Subcutaneous abdominal adipose tissue (tissue), 5 donors: ENCODE measurements at regions not wholly inside any gene's neighbourhood (a gene's known extent, or its start where the extent isn't known, plus 50 kb on each side); places are given as distances from the start of the nearest gene placed in this dataset.

ENCODE experiments used
- H3K27ac ChIP-seq: one replicate; pipeline ENCODE4 v1.7.0; 2013; ENCODE audit warnings: low read depth, mild to moderate bottlenecking, inconsistent platforms, low read length, moderate library complexity
- H3K27me3 ChIP-seq, 5 donors: one replicate each; pipeline ENCODE4 v1.7.0; 2013; ENCODE audit warnings: low read length in 5 of 5, inconsistent platforms in 1 of 5; ENCODE audit not compliant: control insufficient read depth in 5 of 5, insufficient read depth in 4 of 5
- H3K36me3 ChIP-seq, 5 donors: one replicate each; pipeline ENCODE4 v1.7.0; 2013; ENCODE audit warnings: low read length in 5 of 5; ENCODE audit not compliant: control insufficient read depth in 5 of 5, insufficient read depth in 5 of 5
- H3K4me1 ChIP-seq, 5 donors: one replicate each; pipeline ENCODE4 v1.7.0; 2013; ENCODE audit warnings: low read length in 5 of 5, mild to moderate bottlenecking in 3 of 5, moderate library complexity in 1 of 5; ENCODE audit not compliant: control insufficient read depth in 5 of 5, insufficient read depth in 5 of 5
- H3K4me3 ChIP-seq, 5 donors: one replicate each; pipeline ENCODE4 v1.7.0; 2013; ENCODE audit warnings: low read length in 5 of 5, low read depth in 1 of 5
- H3K9ac ChIP-seq, 5 donors: one replicate each; pipeline ENCODE4 v1.7.0; 2013; ENCODE audit warnings: low read length in 5 of 5, mild to moderate bottlenecking in 4 of 5, moderate library complexity in 3 of 5
- H3K9me3 ChIP-seq, 5 donors: one replicate each; pipeline ENCODE4 v1.7.0; 2013; ENCODE audit warnings: low read length in 5 of 5; ENCODE audit not compliant: control insufficient read depth in 5 of 5
- donor health status: healthy.
- donor health status: healthy.
- donor health status: healthy.
- donor health status: healthy.
- donor health status: healthy.

DNA sequence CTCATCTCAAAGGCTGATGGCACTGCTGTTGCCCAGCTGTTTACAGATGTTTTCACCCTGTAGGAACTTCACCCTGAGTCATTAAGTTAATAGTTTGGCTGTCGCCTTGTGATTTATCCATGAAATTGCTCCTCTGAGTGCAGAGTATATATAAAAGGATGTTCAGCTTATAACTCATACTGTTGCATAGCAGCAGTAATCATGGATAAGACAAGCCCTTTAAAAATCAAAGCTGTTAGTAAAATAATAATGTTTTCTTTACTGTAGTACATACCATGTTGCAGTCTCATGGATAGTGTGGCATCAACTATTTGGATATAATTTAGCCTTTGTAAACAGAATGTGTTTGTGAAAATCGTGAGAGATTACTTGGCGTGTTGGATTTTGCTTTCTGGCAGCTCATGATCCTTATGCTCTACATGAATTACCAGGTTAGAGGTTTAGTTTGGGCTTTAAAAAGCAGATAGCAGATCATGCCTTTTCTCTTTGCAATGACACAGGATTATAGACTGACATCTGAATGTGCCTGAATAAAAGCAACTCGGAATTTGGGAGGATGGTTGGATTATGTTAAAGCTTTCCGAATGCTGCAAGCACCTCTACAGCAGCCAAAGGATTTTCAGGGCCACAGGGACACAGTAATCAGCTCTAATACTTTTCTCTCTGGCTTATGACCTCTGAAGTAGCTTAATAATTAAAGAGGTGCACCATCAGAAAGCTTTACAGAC is 279.7 kb upstream of the ATP2B1 start:
- H3K4me3 ChIP-seq = no peak overlapping the region
- H3K27me3 ChIP-seq = no peaks in the 10 kb centered on the region
- H3K27ac ChIP-seq = no peak overlapping the region
- H3K4me1 ChIP-seq = peaks cover 0 to 4% (median 0%) of the 10 kb centered on the region in 5 donors
- no peaks in the 10 kb centered on the region for H3K9me3 ChIP-seq
- H3K36me3 ChIP-seq = no peaks in the 10 kb centered on the region
- H3K9ac ChIP-seq = no peak overlapping the region

DNA sequence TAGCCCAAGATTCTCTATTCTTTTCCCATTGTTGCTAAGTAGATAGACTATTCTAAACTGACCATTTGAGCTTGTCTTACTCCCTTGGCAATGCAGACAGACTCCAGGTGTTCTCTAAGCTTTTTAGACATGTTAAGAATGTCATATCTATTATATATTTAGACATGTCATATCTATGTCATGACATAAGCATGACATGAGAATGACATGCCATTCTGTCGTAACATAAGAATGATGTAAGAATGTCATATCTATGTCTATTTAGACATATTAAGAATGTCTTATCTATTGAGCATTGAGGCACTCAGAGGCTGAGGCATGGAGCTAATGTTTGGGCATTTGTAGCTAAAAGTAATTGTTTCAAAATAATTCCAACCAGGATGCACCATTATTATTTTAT is 277.3 kb upstream of the ATP2B1 start:
- Histone ChIP-seq H3K4me3 (no peak overlapping the region), H3K9me3 (no peaks in the 10 kb centered on the region), H3K27ac (no peak overlapping the region), H3K4me1 (no peaks in the 10 kb centered on the region), H3K36me3 (no peaks in the 10 kb centered on the region), H3K9ac (no peak overlapping the region), H3K27me3 (no peaks in the 10 kb centered on the region)

DNA sequence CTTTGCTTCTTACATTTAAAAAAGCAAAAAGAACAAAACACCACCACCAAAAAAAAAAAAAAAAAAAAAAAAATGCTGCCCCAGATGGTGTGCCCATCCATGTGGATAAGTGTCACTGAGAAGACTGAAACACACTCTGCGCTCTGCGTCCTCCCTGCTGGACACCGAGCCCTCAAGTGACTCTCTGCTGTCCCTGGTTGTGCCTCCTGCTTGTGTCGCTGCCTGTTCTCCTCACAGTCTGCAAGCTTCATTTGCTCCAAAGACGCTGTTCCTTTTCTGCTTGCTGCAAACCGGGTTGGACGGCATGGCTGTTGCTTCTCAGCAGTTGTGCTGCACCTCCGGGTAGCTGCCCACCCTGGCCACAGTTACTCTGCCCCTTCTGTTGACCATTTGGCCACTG is 276.2 kb upstream of the ATP2B1 start:
- no peak overlapping the region for H3K4me3 ChIP-seq
- H3K9ac ChIP-seq = no peak overlapping the region
- peaks cover 0 to 8% (median 3%) of the 10 kb centered on the region in 5 donors for H3K4me1 ChIP-seq
- no peaks in the 10 kb centered on the region for H3K27me3 ChIP-seq
- H3K27ac ChIP-seq = no peak overlapping the region
- no peaks in the 10 kb centered on the region for H3K9me3 ChIP-seq
- no peaks in the 10 kb centered on the region for H3K36me3 ChIP-seq

DNA sequence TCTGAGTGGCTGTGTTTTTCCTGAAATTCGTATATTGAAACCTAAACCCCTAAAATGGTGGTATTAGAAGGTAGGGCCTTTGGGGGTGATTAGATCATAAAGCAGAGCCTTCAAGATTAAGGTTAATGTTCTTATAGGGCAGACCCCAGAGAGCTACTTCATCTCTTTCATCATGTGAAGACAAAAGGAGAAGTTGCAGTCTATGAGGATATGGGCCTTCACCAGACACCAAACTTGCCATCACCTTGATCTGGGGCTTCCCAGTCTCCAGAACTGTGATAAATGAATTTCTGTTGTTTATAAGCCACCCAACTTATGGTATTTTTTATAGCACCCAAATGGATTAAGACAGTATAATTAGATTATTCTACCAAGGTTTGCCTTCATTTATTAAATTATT is 275.0 kb upstream of the ATP2B1 start:
- no peak overlapping the region for H3K9ac ChIP-seq
- no peak overlapping the region for H3K4me3 ChIP-seq
- H3K9me3 ChIP-seq = no peaks in the 10 kb centered on the region
- H3K36me3 ChIP-seq = no peaks in the 10 kb centered on the region
- no peaks in the 10 kb centered on the region for H3K27me3 ChIP-seq
- H3K27ac ChIP-seq = no peak overlapping the region
- H3K4me1 ChIP-seq = peaks cover 0 to 8% (median 4%) of the 10 kb centered on the region in 5 donors

DNA sequence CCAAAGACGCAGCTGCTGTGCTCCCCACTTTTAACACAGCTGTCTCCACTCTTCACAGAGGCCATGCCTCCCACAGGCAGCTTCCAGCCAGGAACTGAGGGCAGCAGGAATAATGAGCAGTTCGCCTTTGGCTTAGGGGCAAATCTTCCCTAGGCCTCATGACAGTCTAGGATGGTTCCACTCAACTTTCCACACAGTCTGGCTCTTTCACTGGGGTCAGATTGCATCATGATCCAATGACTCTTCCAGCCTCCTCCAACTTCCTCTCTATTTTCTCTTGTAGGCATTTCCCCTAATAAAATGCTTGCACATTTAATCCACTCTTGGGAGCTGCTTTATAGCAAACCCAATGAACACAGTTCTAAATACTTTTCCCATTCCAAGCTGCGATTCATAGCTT is 271.6 kb upstream of the ATP2B1 start:
- H3K36me3 ChIP-seq = no peaks in the 10 kb centered on the region
- H3K27ac ChIP-seq = no peak overlapping the region
- no peaks in the 10 kb centered on the region for H3K27me3 ChIP-seq
- H3K4me1 ChIP-seq = peaks cover 0 to 8% (median 4%) of the 10 kb centered on the region in 5 donors
- H3K9ac ChIP-seq = no peak overlapping the region
- H3K9me3 ChIP-seq = no peaks in the 10 kb centered on the region
- no peak overlapping the region for H3K4me3 ChIP-seq

DNA sequence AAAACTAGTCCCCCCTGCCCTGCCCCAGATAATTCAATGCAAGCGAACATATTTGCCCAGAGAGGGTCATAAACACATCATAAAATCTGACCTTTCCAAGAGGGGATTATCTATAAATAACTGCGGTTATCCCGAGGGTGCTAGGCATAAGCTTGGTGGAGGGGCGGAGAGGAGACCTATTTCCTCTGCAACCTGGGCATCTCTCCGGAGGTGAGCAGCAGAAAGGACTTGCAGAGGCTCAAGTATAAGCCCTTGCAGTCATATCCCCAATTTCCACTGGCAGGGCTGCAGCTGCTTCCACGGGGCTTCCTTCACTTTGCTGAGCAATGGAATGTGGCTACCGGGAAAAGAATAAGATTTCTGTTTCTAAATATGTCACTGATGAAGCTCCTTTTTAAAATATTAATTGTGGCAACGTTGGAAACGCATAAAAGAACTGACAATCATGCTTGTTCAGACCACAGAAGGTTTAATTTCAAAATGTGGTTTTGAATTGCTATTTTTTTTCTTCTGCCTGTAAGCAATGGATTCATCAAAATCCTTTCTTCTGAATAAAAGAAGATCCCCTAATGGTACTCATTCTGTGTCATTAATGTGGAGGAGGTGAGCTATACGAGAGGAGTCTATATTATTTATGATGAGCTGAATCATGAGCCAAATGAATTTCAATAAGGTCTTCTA is 268.9 kb upstream of the ATP2B1 start:
- no peak overlapping the region for H3K4me3 ChIP-seq
- H3K9me3 ChIP-seq = no peaks in the 10 kb centered on the region
- peaks cover 0 to 8% (median 4%) of the 10 kb centered on the region in 5 donors for H3K4me1 ChIP-seq
- H3K27me3 ChIP-seq = no peaks in the 10 kb centered on the region
- H3K9ac ChIP-seq = no peak overlapping the region
- no peak overlapping the region for H3K27ac ChIP-seq
- H3K36me3 ChIP-seq = no peaks in the 10 kb centered on the region

DNA sequence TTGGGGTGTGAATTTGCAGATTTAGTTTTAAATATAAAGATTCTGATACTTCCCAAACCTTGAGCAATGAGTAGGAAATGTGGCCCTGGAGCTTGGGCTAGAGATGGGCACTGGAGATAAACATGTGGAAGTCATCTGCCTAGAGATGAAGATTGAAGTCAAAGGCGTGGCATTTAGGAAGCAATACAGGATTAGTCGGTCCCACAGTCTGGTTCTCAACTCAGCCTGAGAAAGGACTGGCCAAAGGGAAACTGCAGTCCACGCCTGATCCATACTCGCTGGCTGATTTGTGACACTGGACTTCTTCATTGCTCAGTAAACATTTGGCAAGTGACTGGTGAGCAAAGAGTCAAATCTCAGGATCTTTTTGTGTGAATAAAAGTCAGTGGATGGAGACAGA is 268.2 kb upstream of the ATP2B1 start:
- no peak overlapping the region for H3K27ac ChIP-seq

DNA sequence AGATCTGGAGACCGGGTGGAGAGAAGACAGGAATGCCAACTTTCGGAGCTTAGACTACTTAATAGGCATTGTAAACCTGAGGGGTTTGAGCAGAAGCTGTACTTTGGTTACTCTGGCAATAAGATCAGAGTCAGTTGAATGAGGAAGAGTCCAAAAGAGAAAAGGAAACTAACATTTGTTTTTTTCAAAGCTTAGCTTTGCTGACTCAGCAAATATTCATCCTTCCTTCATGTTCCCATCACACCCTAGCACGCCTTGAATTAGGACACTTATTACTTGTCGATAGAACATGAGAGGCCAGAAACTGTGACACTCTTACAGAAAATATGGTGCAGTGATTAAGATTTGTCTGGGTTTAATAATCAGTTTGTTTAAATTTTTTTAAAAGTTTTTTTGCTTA is 266.9 kb upstream of the ATP2B1 start:
- H3K36me3 ChIP-seq = no peaks in the 10 kb centered on the region
- no peaks in the 10 kb centered on the region for H3K9me3 ChIP-seq
- no peak overlapping the region for H3K27ac ChIP-seq
- H3K4me3 ChIP-seq = no peak overlapping the region
- no peaks in the 10 kb centered on the region for H3K27me3 ChIP-seq
- H3K9ac ChIP-seq = no peak overlapping the region
- peaks cover 0 to 16% (median 12%) of the 10 kb centered on the region in 5 donors for H3K4me1 ChIP-seq

More for the DNA sequence above, 268.2 kb upstream of the ATP2B1 start:
- no peaks in the 10 kb centered on the region for H3K36me3 ChIP-seq
- no peak overlapping the region for H3K4me3 ChIP-seq
- H3K9ac ChIP-seq = no peak overlapping the region
- no peaks in the 10 kb centered on the region for H3K9me3 ChIP-seq
- no peaks in the 10 kb centered on the region for H3K27me3 ChIP-seq
- peaks cover 0 to 12% (median 11%) of the 10 kb centered on the region in 5 donors for H3K4me1 ChIP-seq

DNA sequence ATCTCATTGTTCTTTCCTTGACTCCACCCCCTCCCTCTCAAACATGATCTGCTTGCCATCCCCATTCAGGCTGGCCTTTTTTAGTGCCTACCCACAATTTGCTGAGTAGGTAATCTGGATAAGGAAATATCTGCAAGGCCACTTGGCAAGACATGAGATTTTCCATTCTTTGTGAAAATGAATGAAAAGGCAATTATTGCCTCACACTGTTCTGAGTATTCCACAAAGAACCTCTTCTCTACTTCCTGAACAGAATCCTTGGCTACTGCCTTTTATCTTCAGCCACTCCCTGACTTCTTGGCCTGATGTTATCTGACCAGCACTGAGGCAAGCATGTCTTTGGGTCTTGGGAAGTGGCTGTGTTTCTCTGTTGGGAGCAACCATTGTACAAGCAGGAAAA is 263.2 kb upstream of the ATP2B1 start:
- no peaks in the 10 kb centered on the region for H3K9me3 ChIP-seq
- no peaks in the 10 kb centered on the region for H3K36me3 ChIP-seq
- H3K9ac ChIP-seq = no peak overlapping the region
- H3K27me3 ChIP-seq = no peaks in the 10 kb centered on the region
- no peak overlapping the region for H3K4me3 ChIP-seq
- peaks cover 0 to 10% (median 6%) of the 10 kb centered on the region in 5 donors for H3K4me1 ChIP-seq
- H3K27ac ChIP-seq = no peak overlapping the region

DNA sequence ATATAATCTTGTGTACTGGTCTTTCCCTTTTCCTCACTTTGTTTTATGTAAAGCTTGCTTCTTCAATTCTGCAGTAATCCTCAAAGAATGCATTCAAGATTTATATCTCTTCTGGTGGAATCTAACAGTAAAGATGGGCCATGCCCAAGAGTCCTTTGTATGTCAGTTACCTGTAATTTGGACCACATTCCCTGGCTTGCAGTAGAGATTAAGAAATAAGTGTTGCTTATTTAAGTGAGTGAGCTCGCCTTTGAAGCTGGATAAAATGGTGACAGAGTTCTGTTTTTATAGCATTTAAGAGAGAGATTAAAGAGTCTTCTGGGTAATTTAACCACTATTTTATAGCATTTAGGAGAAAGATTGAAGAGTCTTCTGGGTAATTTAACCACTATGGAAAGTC is 262.1 kb upstream of the ATP2B1 start:
- Histone ChIP-seq H3K4me1 (peaks cover 0 to 10% (median 6%) of the 10 kb centered on the region in 5 donors), H3K27me3 (no peaks in the 10 kb centered on the region), H3K9ac (no peak overlapping the region), H3K36me3 (no peaks in the 10 kb centered on the region), H3K4me3 (no peak overlapping the region), H3K27ac (no peak overlapping the region), H3K9me3 (no peaks in the 10 kb centered on the region)
